ENCODE measurements at regions not wholly inside any gene's neighbourhood (a gene's known extent, or its start where the extent isn't known, plus 50 kb on each side); places are given as distances from the start of the nearest gene placed in this dataset.

DNA sequence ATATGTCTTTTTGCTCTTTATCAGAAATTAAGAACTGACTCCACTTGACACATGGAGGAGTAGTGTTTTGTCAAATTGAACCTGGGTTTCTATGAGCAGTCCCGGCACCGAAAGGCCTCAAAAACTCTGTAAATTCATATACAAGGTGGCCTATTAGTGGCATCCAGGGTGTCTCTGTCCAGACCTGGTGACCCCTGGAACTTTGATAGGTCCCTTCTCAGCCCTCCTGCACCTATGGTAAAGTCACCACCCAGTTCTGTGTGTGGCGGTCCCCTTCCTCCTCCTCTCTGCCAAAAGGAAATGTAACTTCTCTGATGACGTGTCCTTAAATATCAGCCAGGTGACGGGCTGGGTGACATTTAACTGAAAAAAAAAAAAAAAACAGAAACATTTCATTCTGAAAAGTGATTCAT is 204.0 kb upstream of the FOXN3 start:
- H3K36me3 Mint-ChIP-seq = no peaks in the 10 kb centered on the region
- H3K4me1 Mint-ChIP-seq = peaks cover 28 to 56% (median 38%) of the 10 kb centered on the region in 3 donors
- H3K27ac Mint-ChIP-seq = peak overlapping the region; percentile 70 to 76 (median 74)
- no peaks in the 10 kb centered on the region for H3K27me3 Mint-ChIP-seq
- peak overlapping the region; percentile 44 to 94 (median 74) for H3K4me3 Mint-ChIP-seq
- no peaks in the 10 kb centered on the region for H3K9me3 Mint-ChIP-seq

DNA sequence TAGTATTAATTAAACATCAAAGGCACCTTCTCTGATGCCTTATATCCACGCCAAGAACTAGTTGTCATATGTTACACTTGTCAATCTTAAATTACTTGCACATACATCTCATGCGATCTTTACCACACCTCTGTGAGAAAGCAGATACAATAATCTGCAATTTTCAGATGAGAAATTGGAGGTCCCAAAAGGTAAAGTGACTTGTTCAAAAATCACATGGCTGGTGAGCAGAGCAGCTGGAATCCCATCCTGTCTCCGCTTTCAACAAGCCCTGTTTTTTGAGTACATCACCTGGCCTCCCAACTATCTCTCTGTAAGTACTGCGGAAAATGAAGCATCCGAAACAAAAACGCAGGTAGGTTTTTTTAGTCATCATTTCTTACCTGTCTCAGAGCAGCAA is 203.4 kb upstream of the FOXN3 start:
- Mint-ChIP-seq H3K27me3 (no peaks in the 10 kb centered on the region), H3K9me3 (no peaks in the 10 kb centered on the region), H3K4me3 (peak overlapping the region; percentile 34 to 94 (median 84)), H3K36me3 (no peaks in the 10 kb centered on the region), H3K27ac (peak overlapping the region; percentile 74 to 85 (median 76)), H3K4me1 (peaks cover 33 to 60% (median 42%) of the 10 kb centered on the region in 3 donors)

DNA sequence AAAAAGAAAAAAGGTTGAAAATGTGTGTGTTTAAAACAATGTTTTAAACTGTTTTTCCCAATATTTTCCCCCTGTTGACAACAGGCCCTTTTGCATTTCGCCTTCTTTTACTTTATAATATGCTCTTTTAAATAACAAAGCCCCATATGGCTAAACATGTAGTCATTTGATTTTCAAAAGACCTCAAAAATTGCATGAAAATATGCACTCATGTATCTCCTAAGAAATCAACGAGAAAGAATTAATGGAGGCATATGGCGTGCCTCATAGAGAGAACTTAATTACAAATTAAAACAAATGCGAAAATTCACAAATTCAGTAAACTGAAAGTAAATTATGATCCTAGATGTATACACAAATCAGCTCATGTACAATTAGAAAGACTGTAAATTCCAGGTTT is 202.6 kb upstream of the FOXN3 start:
- peak overlapping the region; percentile 59 to 85 (median 76) for H3K27ac Mint-ChIP-seq
- H3K4me3 Mint-ChIP-seq = peak overlapping the region; percentile 81 to 94 (median 85)
- H3K27me3 Mint-ChIP-seq = no peaks in the 10 kb centered on the region
- H3K4me1 Mint-ChIP-seq = peaks cover 41 to 62% (median 49%) of the 10 kb centered on the region in 3 donors
- no peaks in the 10 kb centered on the region for H3K36me3 Mint-ChIP-seq
- H3K9me3 Mint-ChIP-seq = no peaks in the 10 kb centered on the region

DNA sequence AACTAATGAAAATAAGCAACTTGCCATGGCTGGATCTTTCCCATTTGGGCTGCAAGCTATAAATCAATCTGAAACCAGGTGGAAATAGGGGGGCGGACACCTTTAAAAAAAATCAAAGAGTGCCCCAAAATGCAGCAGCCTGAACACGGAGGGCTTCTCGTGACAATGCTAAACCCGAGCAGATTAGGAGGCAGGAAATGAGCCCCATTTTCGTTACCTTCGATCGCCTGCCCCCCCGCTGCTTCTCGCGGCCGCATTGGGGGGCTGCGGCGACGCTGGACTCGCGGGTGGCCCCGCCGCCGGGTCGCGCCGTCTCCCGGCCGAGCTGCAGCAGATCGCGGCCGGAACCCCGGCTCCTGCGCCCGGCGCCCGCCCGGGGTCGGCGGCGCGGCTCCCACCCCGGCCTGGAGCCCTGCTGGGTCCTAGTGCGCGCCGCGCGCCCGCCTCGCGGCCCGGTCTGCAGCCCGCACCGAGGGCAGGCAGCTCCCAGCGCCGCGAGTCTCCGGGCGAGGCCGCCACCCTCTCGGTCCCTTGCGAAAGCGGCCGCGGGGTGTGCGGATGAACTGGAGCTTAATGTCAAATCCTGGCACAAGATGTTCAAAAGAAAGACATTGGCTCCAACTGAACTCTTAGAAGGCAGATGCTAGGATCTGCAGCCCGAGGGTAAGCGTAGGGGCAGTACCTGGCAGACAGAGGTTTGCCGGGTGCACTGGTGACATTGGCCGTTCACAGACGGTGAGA is 201.9 kb upstream of the FOXN3 start:
- H3K27ac Mint-ChIP-seq = peak overlapping the region; percentile 76 to 85 (median 76)
- H3K9me3 Mint-ChIP-seq = no peaks in the 10 kb centered on the region
- peaks cover 44 to 67% (median 55%) of the 10 kb centered on the region in 3 donors for H3K4me1 Mint-ChIP-seq
- H3K36me3 Mint-ChIP-seq = no peaks in the 10 kb centered on the region
- H3K27me3 Mint-ChIP-seq = no peaks in the 10 kb centered on the region
- H3K4me3 Mint-ChIP-seq = peak overlapping the region; percentile 92 to 97 (median 95)

DNA sequence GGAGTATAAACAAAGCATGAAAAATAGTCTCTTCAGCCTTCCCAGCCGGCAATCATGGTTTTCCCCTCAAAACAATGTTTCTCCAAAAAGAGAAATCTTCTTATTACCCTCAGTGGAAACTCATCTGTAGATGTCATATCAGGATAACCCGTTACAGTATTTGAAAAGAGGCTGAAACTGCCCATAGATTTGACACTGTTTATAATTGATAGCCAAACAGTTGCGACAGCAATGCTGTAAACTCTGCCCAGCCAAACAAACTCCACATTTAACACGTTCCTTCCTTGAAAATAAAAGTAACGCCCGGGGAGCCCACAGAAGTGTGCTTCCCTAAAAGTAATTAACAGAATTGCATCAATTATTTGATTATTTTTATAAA is 201.3 kb upstream of the FOXN3 start:
- no peaks in the 10 kb centered on the region for H3K27me3 Mint-ChIP-seq
- H3K27ac Mint-ChIP-seq = peak overlapping the region; percentile 68 to 85 (median 76)
- peaks cover 51 to 74% (median 61%) of the 10 kb centered on the region in 3 donors for H3K4me1 Mint-ChIP-seq
- peak overlapping the region; percentile 92 to 97 (median 95) for H3K4me3 Mint-ChIP-seq
- H3K36me3 Mint-ChIP-seq = peaks cover under 1% of the 10 kb centered on the region
- H3K9me3 Mint-ChIP-seq = no peaks in the 10 kb centered on the region

DNA sequence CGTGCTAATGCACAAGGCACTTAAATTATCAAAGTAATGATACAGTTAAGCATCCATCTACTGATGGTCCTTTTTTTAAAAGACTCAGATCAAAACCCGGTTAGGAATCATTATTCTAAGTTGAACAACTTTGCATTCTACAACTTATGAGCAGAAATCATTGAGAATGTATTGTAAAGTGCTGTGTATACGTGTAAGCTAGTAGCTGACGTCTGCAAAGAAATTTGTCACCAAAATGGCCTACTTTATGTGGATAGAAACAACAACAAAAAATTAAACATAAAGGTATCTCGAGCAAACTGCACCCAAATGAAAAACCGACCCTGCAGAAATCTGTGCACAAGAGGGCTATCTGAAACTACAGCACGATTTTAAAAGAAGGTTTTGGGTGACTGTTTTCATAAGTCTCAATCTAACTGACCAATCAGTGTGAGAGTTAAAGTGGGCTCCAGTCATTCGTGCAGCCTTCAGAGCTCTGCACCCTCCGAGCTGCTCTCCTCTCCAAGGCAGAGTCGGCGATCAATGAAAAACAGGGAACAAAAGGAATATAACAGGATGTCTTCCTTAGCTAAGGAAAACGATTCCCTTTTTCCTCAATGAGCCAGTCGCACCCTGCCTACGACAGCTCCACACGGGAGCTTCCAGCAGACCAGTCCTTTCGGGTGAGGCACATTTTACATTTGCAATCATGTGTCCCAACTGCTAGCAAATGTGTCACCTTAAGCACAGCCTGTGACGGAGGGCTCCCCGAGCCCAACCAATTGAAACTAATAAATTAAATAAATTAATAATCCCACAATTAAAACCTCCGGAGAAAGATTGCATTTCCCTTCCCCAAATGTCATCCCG is 200.7 kb upstream of the FOXN3 start:
- H3K36me3 Mint-ChIP-seq = peaks cover 4% of the 10 kb centered on the region
- peak overlapping the region; percentile 92 to 97 (median 95) for H3K4me3 Mint-ChIP-seq
- H3K27ac Mint-ChIP-seq = peak overlapping the region; percentile 76 to 91 (median 85)
- H3K4me1 Mint-ChIP-seq = peaks cover 55 to 77% (median 65%) of the 10 kb centered on the region in 3 donors
- H3K27me3 Mint-ChIP-seq = no peaks in the 10 kb centered on the region
- no peaks in the 10 kb centered on the region for H3K9me3 Mint-ChIP-seq

DNA sequence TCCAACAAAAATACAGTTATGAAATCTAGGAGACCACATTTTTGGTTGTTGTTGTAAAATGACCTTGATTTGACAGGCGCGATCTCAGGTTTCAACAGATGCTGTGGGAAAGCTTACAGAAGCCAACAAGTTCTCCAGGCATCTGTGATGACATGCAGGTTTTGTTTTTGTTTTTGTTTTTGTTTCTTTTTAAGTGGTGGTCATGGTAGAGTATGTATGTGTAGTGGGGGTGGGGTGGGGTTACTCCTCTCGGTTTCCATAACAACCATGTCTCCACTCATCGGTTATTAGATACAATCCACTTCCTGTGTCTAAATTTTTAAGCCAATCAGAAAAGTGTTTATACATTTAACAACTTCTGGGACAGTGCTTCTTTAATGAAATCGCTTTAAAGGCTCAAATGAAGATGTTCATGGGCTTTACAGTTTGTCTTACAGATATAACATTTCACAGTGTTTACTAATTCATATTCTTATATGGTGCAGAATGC is 199.9 kb upstream of the FOXN3 start:
- Mint-ChIP-seq H3K27me3 (no peaks in the 10 kb centered on the region), H3K4me3 (peak overlapping the region; percentile 92 to 97 (median 95)), H3K4me1 (peaks cover 56 to 77% (median 63%) of the 10 kb centered on the region in 3 donors), H3K27ac (peak overlapping the region; percentile 76 to 91 (median 85)), H3K36me3 (peaks cover 5% of the 10 kb centered on the region), H3K9me3 (no peaks in the 10 kb centered on the region)

DNA sequence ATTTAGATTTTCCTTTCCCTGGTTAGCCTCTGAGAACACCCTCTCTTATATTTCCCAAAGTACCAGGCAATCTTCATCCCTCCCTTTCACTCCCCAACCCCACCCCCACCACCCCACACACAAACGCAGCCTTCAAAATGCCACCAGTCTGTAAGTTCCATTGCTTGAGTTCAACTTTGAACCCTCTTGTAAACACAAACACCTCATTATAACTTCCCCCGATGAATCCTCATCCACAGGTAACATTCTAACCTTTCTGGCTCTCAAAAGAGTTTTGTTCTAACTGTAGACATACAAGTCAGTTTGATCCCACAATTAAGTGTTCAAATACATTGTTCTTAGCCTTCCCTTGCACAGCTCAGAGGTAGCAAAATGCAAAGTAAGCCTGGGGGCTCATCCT is 199.4 kb upstream of the FOXN3 start:
- Mint-ChIP-seq H3K36me3 (peaks cover 6% of the 10 kb centered on the region), H3K27me3 (no peaks in the 10 kb centered on the region), H3K4me1 (peaks cover 56 to 73% (median 60%) of the 10 kb centered on the region in 3 donors), H3K9me3 (no peaks in the 10 kb centered on the region), H3K4me3 (peak overlapping the region; percentile 92 to 97 (median 95)), H3K27ac (peak overlapping the region; percentile 76 to 91 (median 85))

DNA sequence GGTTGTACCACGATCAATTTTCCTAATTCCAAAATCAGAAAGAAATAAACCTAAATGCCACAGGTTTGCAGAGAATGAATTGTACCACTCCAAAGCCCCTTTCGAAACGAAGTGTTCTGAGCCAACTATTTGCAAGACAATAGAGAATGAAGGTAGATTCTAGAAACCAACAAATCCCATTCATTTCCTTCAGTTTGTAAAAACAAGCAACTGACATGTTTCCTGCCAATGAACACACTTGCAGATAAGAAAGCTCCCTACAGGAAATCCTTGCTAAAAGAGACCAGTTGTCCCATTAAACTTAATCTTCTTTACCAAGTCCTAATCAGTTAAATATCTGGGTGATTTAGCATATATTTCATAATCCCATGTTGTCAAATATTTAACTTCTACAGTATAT is 198.4 kb upstream of the FOXN3 start:
- Mint-ChIP-seq H3K4me3 (peak overlapping the region in 3 of 4 donors; percentile 44 to 69 (median 69)), H3K27me3 (no peaks in the 10 kb centered on the region), H3K9me3 (no peaks in the 10 kb centered on the region), H3K36me3 (peaks cover 6% of the 10 kb centered on the region), H3K27ac (peak overlapping the region in 1 of 3 donors; percentile 19), H3K4me1 (peaks cover 56 to 73% (median 56%) of the 10 kb centered on the region in 3 donors)

DNA sequence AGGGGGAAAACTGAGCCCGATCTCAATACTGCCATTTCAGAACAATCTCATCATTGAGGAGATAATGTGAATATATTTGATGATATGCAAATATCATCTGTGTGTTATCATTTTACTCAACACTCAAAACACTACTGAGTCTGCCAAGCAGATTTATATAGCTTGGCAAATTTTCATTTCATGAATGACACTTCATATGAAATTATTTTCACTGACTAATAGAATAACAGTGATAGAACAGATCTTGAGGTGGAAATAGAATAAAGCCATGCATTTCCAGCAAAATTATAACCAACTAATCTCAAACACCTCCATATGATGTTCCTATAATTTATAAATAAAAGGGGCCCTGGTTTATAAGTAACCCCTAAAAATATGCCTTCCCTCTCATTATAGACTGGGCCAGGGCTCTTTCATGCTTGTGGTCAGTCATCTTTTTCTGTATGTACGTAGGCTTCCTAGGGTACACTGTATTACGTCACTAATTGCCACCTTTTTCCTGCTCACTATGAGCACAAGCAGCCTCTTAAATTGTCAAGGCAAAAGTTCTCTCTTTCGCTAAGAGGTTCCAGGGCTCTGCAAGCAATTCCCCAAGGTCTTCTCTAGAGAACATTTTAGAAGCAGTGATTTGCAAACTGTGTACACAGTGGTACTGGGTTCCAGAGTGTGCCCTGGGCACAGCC is 197.1 kb upstream of the FOXN3 start:
- Mint-ChIP-seq H3K27me3 (no peaks in the 10 kb centered on the region), H3K27ac (peak overlapping the region in 1 of 3 donors; percentile 63), H3K4me3 (peak overlapping the region in 3 of 4 donors; percentile 70 to 83 (median 75)), H3K4me1 (peaks cover 50 to 66% (median 50%) of the 10 kb centered on the region in 3 donors), H3K36me3 (peaks cover 6% of the 10 kb centered on the region), H3K9me3 (no peaks in the 10 kb centered on the region)

DNA sequence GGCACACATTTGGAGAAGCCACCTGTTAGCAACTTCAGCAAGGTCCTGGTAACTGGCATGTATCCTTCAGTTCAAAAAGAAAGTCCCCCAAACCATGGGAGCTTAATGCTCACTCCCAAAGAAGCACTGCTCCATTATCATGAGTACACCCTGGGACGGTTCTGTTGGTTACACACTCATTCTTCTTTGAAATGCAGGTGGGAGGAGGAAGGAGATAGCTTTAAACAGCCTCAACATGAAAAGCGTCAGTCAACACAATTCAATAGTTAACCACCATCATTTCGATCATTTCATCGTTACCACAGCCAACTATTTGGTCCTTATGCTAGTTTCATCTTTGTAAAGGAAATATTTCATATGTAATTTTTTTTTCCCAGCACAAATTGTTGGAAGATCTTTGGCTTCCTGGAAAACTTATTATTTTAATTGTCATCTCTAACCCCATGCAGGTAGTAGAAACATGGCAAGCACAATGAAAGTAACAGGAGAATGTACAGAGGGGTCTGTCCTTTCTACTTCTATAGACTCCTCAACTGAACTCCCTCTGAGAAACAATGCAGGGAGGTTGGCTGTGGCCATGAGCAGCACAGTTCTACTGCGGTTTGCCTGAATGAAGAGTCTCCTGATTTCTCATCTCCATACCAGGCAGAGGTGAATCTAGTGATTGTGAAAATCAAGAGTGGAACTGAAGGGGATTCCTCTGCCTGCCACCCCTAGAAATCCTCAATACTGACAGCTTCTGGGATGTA is 196.4 kb upstream of the FOXN3 start:
- Mint-ChIP-seq H3K9me3 (peaks cover 0 to 4% (median 0%) of the 10 kb centered on the region in 3 donors), H3K27me3 (no peaks in the 10 kb centered on the region), H3K27ac (peak overlapping the region in 2 of 3 donors; percentile 31 to 36), H3K4me3 (peak overlapping the region in 2 of 4 donors; percentile 70 to 83), H3K36me3 (peaks cover 11% of the 10 kb centered on the region), H3K4me1 (peaks cover 50 to 68% (median 55%) of the 10 kb centered on the region in 3 donors)

DNA sequence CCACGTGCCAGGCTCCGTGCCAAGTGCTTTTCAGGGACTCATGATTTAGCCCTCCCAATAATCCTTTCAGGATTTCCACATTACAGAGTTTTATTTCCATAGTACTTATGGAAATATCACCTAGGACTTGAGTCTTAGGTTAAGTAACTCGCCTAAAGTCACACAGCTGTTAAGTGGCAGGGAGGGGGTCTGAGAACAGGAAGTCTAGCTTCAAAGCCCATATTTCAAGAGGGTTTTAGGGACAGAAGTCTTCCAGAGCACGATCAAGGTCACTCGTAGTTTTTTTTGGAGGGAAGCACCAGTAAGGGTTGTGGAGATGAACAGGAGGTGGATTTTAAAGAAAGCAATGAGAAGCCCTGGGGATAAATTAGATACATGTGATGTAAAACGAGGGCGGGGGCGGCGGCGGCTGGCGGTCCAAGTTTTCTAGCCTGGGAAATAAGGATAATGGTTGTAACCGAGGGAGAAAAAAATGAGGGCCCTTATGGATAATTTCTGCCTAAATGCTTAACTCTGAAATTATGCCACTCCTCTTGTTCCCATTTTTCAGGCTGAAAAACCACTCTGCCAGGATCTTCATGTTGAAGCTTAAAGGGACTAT is 192.6 kb upstream of the FOXN3 start:
- H3K36me3 Mint-ChIP-seq = peaks cover 14% of the 10 kb centered on the region
- H3K4me1 Mint-ChIP-seq = peaks cover 25 to 42% (median 30%) of the 10 kb centered on the region in 3 donors
- H3K9me3 Mint-ChIP-seq = peaks cover 0 to 4% (median under 1%) of the 10 kb centered on the region in 3 donors
- peak overlapping the region in 1 of 3 donors; percentile 88 for H3K27ac Mint-ChIP-seq
- no peaks in the 10 kb centered on the region for H3K27me3 Mint-ChIP-seq
- no peak overlapping the region for H3K4me3 Mint-ChIP-seq

DNA sequence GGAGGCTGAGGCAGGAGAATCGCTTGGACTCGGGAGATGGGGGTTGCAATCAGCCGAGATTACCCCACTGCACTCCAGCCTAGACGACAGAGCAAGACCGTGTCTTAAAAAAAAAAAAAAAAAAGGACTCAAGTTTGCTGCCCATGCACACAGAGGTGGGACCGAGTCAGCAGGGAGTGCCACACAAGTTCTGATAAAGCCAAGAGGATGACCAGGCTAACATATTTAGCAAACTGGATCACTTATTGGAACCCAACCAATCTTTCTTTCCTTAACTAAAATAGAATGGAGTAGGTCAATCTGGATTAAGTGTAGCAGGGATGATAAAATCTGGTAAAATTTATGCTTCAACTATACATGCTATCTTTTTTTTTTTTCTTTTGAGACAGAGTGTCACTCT is 190.4 kb upstream of the FOXN3 start:
- peak overlapping the region in 1 of 4 donors; percentile 68 for H3K4me3 Mint-ChIP-seq
- no peak overlapping the region for H3K27ac Mint-ChIP-seq
- H3K9me3 Mint-ChIP-seq = peaks cover 0 to 4% (median 4%) of the 10 kb centered on the region in 3 donors

More for the DNA sequence above, 190.4 kb upstream of the FOXN3 start:
- H3K27me3 Mint-ChIP-seq = no peaks in the 10 kb centered on the region
- peaks cover 14 to 37% (median 19%) of the 10 kb centered on the region in 3 donors for H3K4me1 Mint-ChIP-seq
- H3K36me3 Mint-ChIP-seq = peaks cover 11% of the 10 kb centered on the region

Data from IgD-negative memory B cell (primary cell).